ENCODE measurements at regions not wholly inside any gene's neighbourhood (a gene's known extent, or its start where the extent isn't known, plus 50 kb on each side); places are given as distances from the start of the nearest gene placed in this dataset.

- TF ChIP-seq, protein P1, sequence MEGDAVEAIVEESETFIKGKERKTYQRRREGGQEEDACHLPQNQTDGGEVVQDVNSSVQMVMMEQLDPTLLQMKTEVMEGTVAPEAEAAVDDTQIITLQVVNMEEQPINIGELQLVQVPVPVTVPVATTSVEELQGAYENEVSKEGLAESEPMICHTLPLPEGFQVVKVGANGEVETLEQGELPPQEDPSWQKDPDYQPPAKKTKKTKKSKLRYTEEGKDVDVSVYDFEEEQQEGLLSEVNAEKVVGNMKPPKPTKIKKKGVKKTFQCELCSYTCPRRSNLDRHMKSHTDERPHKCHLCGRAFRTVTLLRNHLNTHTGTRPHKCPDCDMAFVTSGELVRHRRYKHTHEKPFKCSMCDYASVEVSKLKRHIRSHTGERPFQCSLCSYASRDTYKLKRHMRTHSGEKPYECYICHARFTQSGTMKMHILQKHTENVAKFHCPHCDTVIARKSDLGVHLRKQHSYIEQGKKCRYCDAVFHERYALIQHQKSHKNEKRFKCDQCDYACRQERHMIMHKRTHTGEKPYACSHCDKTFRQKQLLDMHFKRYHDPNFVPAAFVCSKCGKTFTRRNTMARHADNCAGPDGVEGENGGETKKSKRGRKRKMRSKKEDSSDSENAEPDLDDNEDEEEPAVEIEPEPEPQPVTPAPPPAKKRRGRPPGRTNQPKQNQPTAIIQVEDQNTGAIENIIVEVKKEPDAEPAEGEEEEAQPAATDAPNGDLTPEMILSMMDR (IDR thresholded peaks at IDR 0.05), result no peak
- TF ChIP-seq POLR2A (IDR thresholded peaks at IDR 0.05), result no peak
- no peak for TF ChIP-seq POLR2AphosphoS5 (IDR thresholded peaks at IDR 0.05)
Measured at GRCh38 chr6:104421650-104422049, 438.1 kb downstream of the HACE1 start.
